Esophagus squamous epithelium (tissue), 4 donors: ENCODE measurements at regions not wholly inside any gene's neighbourhood (a gene's known extent, or its start where the extent isn't known, plus 50 kb on each side); places are given as distances from the start of the nearest gene placed in this dataset.

Experiments
- CTCF ChIP-seq, 6 experiments: fragments of 450-650 bp in 4 of 6; fragments of 200-600 bp in 2 of 6; sonication (generic) in 2 of 6; IDR thresholded peaks; one replicate each; pipeline ENCODE4 v1.5.1; 2016 to 2019; ENCODE audit warnings: antibody characterized with exemption in 6 of 6, mild to moderate bottlenecking in 4 of 6, moderate library complexity in 4 of 6
- POLR2A ChIP-seq, 4 donors: fragments of 450-650 bp; IDR thresholded peaks; one replicate each; pipeline ENCODE4 v1.6.1; 2017; ENCODE audit warnings: antibody characterized with exemption in 4 of 4, mild to moderate bottlenecking in 4 of 4, moderate library complexity in 3 of 4

- TF ChIP-seq CTCF (IDR thresholded peaks at IDR 0.05) (no peak), POLR2A (IDR thresholded peaks at IDR 0.05) (no peak)
Observed at GRCh38 chr4:126215759-126216158, 901.0 kb downstream of the FAT4 start.
